Prostate gland (tissue), 2 donors: ENCODE measurements at regions not wholly inside any gene's neighbourhood (a gene's known extent, or its start where the extent isn't known, plus 50 kb on each side); places are given as distances from the start of the nearest gene placed in this dataset.

ENCODE experiments used
- DNase-seq: peaks from one replicate; pipeline ENCODE4 v3.0.0-alpha.2; 2019; ENCODE audit warnings: low spot score
- H3K27ac ChIP-seq, 2 donors: fragments of 200-600 bp; sonication (generic); 2 replicates each; pipeline ENCODE4 v1.5.1; 2017 to 2019
- H3K27me3 ChIP-seq: fragments of 200-600 bp; sonication (generic); replicated peaks from 2 replicates; pipeline ENCODE4 v1.5.1; 2019; ENCODE audit not compliant: insufficient read depth
- H3K36me3 ChIP-seq, 2 donors: fragments of 200-600 bp; sonication (generic); 1 replicate in 1 of 2; 2 replicates in 1 of 2; pipeline versions ENCODE4 v1.5.1 to v1.8.1; 2017 to 2019
- H3K4me1 ChIP-seq: fragments of 200-600 bp; sonication (generic); replicated peaks from 2 replicates; pipeline ENCODE4 v1.5.1; 2019
- H3K4me3 ChIP-seq, 2 donors: fragments of 200-600 bp; sonication (generic); 2 replicates each; pipeline ENCODE4 v1.5.1; 2017 to 2019
- H3K9me3 ChIP-seq: fragments of 200-600 bp; sonication (generic); 2 replicates; pipeline ENCODE4 v1.5.1; 2017
- CTCF ChIP-seq, 4 experiments: fragments of 200-600 bp in 2 of 4; fragments of 450-650 bp in 2 of 4; sonication (generic) in 2 of 4; IDR thresholded peaks; 1 replicate in 3 of 4; 2 replicates in 1 of 4; pipeline ENCODE4 v1.5.1; 2016 to 2019; ENCODE audit warnings: antibody characterized with exemption in 4 of 4, mild to moderate bottlenecking in 2 of 4, moderate library complexity in 2 of 4
- POLR2A ChIP-seq: fragments of 450-650 bp; IDR thresholded peaks from one replicate; pipeline ENCODE4 v1.6.1; 2016; ENCODE audit warnings: antibody characterized with exemption, mild to moderate bottlenecking
- POLR2AphosphoS5 ChIP-seq: sonication (generic); formaldehyde crosslinking; IDR thresholded peaks from one replicate; pipeline ENCODE4 v1.6.1; 2017; ENCODE audit warnings: antibody characterized with exemption
- WGBS: methylation state at CpG from one replicate; pipeline ENCODE4 v1.1.5; 2018; 5-methylcytosine and 5-hydroxymethylcytosine counted together
- intact Hi-C: fragments of 100-400 bp; cut with DNase I; formaldehyde crosslinking; loops from one replicate; pipeline ENCODE4 v1.14.2; 2022

GRCh38 chr18:4638680-4639079, 183.6 kb upstream of the DLGAP1 start:
- no peaks in the 10 kb centered on the region for H3K4me1 ChIP-seq
- WGBS = 93% methylated on average over 6 of the region's 6 CpGs
- no peak overlapping the region for H3K4me3 ChIP-seq
- no peaks in the 10 kb centered on the region for H3K9me3 ChIP-seq
- intact Hi-C loops = no loop called here
- no peaks in the 10 kb centered on the region for H3K27me3 ChIP-seq
- H3K27ac ChIP-seq = no peak overlapping the region
- no peak for DNase-seq
- TF ChIP-seq CTCF (IDR thresholded peaks at IDR 0.05) (no peak), POLR2A (no peak), POLR2AphosphoS5 (no peak)
- H3K36me3 ChIP-seq = no peaks in the 10 kb centered on the region

- H3K27ac ChIP-seq = no peak overlapping the region
- H3K36me3 ChIP-seq = no peaks in the 10 kb centered on the region
- H3K9me3 ChIP-seq = no peaks in the 10 kb centered on the region
- intact Hi-C loops = no loop called here
- H3K27me3 ChIP-seq = no peaks in the 10 kb centered on the region
- TF ChIP-seq POLR2AphosphoS5 = no peak
- TF ChIP-seq CTCF (IDR thresholded peaks at IDR 0.05) = no peak
- no peak for TF ChIP-seq POLR2A
- 68% methylated on average over 4 of the region's 4 CpGs for WGBS
- H3K4me1 ChIP-seq = no peaks in the 10 kb centered on the region
- no peak overlapping the region for H3K4me3 ChIP-seq
- no peak for DNase-seq
Measured at GRCh38 chr18:4637876-4638275, 182.8 kb upstream of the DLGAP1 start.

- WGBS = 46% methylated on average over 4 of the region's 4 CpGs
- Histone ChIP-seq H3K36me3 (no peaks in the 10 kb centered on the region), H3K4me3 (no peak overlapping the region), H3K27me3 (no peaks in the 10 kb centered on the region), H3K9me3 (no peaks in the 10 kb centered on the region), H3K4me1 (no peaks in the 10 kb centered on the region), H3K27ac (no peak overlapping the region)
- TF ChIP-seq POLR2AphosphoS5 = no peak
- no peak for TF ChIP-seq CTCF (IDR thresholded peaks at IDR 0.05)
- no peak for TF ChIP-seq POLR2A
- no peak for DNase-seq
- intact Hi-C loops = no loop called here
Measured at GRCh38 chr18:4636967-4637366, 181.9 kb upstream of the DLGAP1 start.

- Histone ChIP-seq H3K4me3 (no peak overlapping the region), H3K27ac (no peak overlapping the region), H3K9me3 (no peaks in the 10 kb centered on the region), H3K36me3 (no peaks in the 10 kb centered on the region), H3K27me3 (no peaks in the 10 kb centered on the region), H3K4me1 (no peaks in the 10 kb centered on the region)
- WGBS = 94% methylated on average over 6 of the region's 6 CpGs
- no peak for DNase-seq
- intact Hi-C loops = no loop called here
- TF ChIP-seq CTCF (IDR thresholded peaks at IDR 0.05) (no peak), POLR2AphosphoS5 (no peak), POLR2A (no peak)
Measured at GRCh38 chr18:4631239-4631638, 176.1 kb upstream of the DLGAP1 start.

- intact Hi-C loops = no loop called here
- Histone ChIP-seq H3K27ac (no peak overlapping the region), H3K4me3 (no peak overlapping the region), H3K9me3 (no peaks in the 10 kb centered on the region), H3K4me1 (no peaks in the 10 kb centered on the region), H3K27me3 (no peaks in the 10 kb centered on the region), H3K36me3 (no peaks in the 10 kb centered on the region)
- TF ChIP-seq POLR2AphosphoS5 (no peak), CTCF (IDR thresholded peaks at IDR 0.05) (no peak), POLR2A (no peak)
- no peak for DNase-seq
- 2% methylated on average over 3 of the region's 3 CpGs for WGBS
Measured at GRCh38 chr18:4605212-4605611, 150.1 kb upstream of the DLGAP1 start.
